ENCODE measurements at regions not wholly inside any gene's neighbourhood (a gene's known extent, or its start where the extent isn't known, plus 50 kb on each side); places are given as distances from the start of the nearest gene placed in this dataset.

DNA sequence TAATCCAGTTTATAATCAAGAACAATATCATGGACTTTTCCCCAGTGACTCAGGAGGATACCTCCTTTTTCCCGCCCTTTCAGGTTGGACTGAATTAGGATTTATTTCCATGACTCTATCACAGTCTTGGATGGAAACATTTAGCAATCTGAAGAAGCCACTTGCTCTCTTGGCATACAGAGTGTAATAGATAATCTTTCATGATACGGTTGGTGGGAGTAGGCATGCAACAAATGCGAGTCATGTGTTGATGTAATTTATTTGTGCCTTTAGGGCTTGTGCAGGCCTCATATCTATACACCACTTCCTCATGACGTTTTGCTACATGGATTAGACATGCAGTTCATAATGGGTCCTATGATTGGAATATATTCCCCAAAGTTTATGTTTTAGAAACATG is 54.2 kb upstream of the MCTP2 start:
- no peaks in the 10 kb centered on the region for H3K4me1 Mint-ChIP-seq
- no peaks in the 10 kb centered on the region for H3K27me3 Mint-ChIP-seq (ENCODE audit: low read depth, poor library complexity)
- no peak overlapping the region for H3K27ac Mint-ChIP-seq
- H3K36me3 Mint-ChIP-seq (ENCODE audit: low read depth): no peaks in the 10 kb centered on the region
- peaks cover 24% of the 10 kb centered on the region for H3K9me3 Mint-ChIP-seq
- no peak for DNase-seq
- TF ChIP-seq, protein P1, sequence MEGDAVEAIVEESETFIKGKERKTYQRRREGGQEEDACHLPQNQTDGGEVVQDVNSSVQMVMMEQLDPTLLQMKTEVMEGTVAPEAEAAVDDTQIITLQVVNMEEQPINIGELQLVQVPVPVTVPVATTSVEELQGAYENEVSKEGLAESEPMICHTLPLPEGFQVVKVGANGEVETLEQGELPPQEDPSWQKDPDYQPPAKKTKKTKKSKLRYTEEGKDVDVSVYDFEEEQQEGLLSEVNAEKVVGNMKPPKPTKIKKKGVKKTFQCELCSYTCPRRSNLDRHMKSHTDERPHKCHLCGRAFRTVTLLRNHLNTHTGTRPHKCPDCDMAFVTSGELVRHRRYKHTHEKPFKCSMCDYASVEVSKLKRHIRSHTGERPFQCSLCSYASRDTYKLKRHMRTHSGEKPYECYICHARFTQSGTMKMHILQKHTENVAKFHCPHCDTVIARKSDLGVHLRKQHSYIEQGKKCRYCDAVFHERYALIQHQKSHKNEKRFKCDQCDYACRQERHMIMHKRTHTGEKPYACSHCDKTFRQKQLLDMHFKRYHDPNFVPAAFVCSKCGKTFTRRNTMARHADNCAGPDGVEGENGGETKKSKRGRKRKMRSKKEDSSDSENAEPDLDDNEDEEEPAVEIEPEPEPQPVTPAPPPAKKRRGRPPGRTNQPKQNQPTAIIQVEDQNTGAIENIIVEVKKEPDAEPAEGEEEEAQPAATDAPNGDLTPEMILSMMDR (IDR thresholded peaks at IDR 0.05): no peak
- H3K4me3 Mint-ChIP-seq: no peak overlapping the region

DNA sequence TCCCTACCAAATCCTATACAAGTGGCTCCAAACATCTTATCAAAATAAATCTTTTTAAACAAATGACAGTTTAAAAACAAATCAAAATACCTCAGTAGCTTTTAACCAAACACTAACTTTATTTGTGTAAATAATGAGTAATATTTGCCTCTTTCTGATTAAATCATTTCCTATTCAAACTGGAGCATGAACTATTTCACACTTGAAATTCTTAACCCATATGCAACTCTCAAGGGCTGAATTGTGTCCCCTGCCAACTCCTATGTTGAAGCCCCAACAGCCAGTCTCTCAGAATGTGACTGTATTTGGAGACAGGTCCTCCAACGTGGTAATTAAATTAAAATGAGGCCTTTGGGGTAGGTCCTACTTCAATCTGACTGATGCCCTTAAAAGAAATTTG is 55.9 kb upstream of the MCTP2 start:
- peaks cover 35% of the 10 kb centered on the region for H3K9me3 Mint-ChIP-seq
- TF ChIP-seq, protein P1 (IDR thresholded peaks at IDR 0.05): no peak

DNA sequence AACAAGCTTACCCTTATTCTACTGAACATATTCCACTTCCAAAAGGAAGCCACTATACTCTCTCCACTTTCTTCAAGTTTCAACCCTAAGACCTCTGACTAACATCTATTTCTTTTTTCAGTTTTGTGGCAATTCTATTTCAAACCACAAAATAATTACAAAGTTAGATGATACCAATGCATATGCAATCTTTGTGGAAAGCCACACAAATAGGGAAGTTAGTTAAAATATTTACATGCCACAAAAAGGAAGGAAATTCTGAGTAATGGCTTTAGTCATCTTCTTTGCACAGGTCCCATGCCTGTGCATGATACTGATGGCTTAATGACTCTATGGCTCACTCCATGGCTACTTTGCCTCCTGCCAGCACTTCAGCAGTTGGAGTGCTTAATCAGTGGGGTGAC is 57.0 kb upstream of the MCTP2 start:
- no peak for DNase-seq
- H3K27ac Mint-ChIP-seq: no peak overlapping the region
- TF ChIP-seq, protein P1 (IDR thresholded peaks at IDR 0.05): no peak
- H3K27me3 Mint-ChIP-seq (ENCODE audit: low read depth, poor library complexity): no peaks in the 10 kb centered on the region
- no peak overlapping the region for H3K4me3 Mint-ChIP-seq
- peaks cover 5% of the 10 kb centered on the region for H3K36me3 Mint-ChIP-seq (ENCODE audit: low read depth)
- no peaks in the 10 kb centered on the region for H3K4me1 Mint-ChIP-seq
- peaks cover 39% of the 10 kb centered on the region for H3K9me3 Mint-ChIP-seq

More for the DNA sequence above, 55.9 kb upstream of the MCTP2 start:
- DNase-seq: no peak
- Mint-ChIP-seq H3K36me3 (ENCODE audit: low read depth) (peaks cover 5% of the 10 kb centered on the region), H3K4me3 (no peak overlapping the region), H3K4me1 (no peaks in the 10 kb centered on the region), H3K27me3 (ENCODE audit: low read depth, poor library complexity) (no peaks in the 10 kb centered on the region), H3K27ac (no peak overlapping the region)

DNA sequence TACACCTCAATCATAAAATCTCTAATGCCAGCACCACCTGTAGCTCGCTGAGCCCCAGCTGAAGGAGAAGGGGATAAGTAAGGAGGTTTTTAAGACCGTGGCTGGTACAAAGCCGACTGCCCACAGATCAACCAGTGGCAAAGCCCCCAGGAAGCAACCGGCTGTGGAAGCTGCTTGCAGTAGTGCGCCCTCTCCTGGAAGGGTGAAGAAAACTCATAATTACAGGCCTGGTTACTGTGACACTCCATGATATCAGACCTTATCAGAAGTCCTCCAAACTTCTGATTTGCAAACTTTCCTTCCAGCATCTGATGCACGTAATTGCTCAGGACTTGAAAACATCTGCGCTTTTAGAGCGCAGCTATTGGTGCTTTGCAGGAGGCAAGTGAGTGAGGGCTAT is 63.1 kb upstream of the MCTP2 start:
- H3K36me3 Mint-ChIP-seq (ENCODE audit: low read depth): peaks cover 5% of the 10 kb centered on the region
- H3K27ac Mint-ChIP-seq: no peak overlapping the region
- no peak overlapping the region for H3K4me3 Mint-ChIP-seq
- TF ChIP-seq, protein P1 (IDR thresholded peaks at IDR 0.05): no peak
- peaks cover 32% of the 10 kb centered on the region for H3K9me3 Mint-ChIP-seq
- no peak for DNase-seq
- H3K4me1 Mint-ChIP-seq: peaks cover 9% of the 10 kb centered on the region
- no peaks in the 10 kb centered on the region for H3K27me3 Mint-ChIP-seq (ENCODE audit: low read depth, poor library complexity)

DNA sequence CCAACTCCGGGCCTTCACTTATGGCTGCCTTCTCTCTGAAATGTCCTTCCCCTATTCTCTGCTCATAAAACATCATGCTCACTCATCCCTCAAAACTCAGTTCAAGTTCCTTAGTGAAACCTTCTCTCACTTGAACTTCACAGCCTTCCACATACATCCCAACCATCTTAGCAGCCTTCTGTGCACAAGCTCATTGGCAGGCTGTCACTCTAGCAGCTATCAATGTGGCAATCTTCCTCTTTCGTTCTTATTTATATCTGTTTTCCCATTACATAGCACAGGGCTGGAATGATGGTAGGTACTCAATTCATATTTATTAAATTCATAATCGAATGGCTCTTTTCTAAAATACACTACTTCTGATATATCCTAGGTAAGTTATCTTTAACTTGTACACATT is 66.4 kb upstream of the MCTP2 start:
- peaks cover 9% of the 10 kb centered on the region for H3K4me1 Mint-ChIP-seq
- no peaks in the 10 kb centered on the region for H3K36me3 Mint-ChIP-seq (ENCODE audit: low read depth)
- peaks cover 6% of the 10 kb centered on the region for H3K27me3 Mint-ChIP-seq (ENCODE audit: low read depth, poor library complexity)
- H3K27ac Mint-ChIP-seq: no peak overlapping the region
- H3K4me3 Mint-ChIP-seq: no peak overlapping the region
- H3K9me3 Mint-ChIP-seq: peaks cover 7% of the 10 kb centered on the region
- TF ChIP-seq, protein P1 (IDR thresholded peaks at IDR 0.05): no peak
- DNase-seq: no peak

DNA sequence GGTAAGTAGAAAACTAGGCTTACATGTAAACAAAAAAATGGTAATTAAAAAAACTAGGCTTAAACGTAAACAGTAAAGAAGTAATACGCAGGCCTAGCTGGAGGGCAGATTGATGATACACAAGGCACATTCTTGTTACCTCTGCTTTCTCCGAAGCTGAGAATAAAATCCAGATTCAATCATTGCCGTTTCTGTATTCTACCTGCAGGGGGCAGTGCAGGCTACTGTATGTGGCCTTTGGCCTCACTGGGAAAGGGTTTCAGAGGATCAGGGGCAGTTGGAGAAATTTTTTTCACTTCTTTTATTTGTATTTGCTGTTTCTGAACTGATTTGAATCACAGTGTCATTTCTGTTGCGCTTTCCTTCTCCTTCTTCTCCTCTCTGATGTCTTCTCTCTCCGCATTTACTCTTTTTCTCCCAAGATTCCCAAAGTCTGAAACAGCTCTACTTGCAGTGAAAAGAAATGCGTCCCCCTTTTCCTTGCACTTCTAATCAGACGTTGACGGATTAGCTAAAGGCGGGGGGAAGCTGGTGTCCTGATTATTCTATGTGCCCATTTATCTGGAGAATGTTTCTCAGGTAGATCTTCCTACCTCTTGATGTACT is 67.1 kb upstream of the MCTP2 start:
- TF ChIP-seq, protein P1 (IDR thresholded peaks at IDR 0.05): peak; percentile 87
- Mint-ChIP-seq H3K9me3 (peaks cover 6% of the 10 kb centered on the region), H3K36me3 (ENCODE audit: low read depth) (no peaks in the 10 kb centered on the region), H3K4me3 (no peak overlapping the region), H3K27ac (no peak overlapping the region), H3K4me1 (peaks cover 9% of the 10 kb centered on the region), H3K27me3 (ENCODE audit: low read depth, poor library complexity) (peaks cover 6% of the 10 kb centered on the region)
- DNase-seq: peak; percentile 76

Measured in nephron progenitor cell (in vitro differentiated cells).